H1 (cell line): ENCODE measurements at regions not wholly inside any gene's neighbourhood (a gene's known extent, or its start where the extent isn't known, plus 50 kb on each side); places are given as distances from the start of the nearest gene placed in this dataset.
A peak's percentile ranks its signal among the peaks of the same experiment; 100 is the strongest.

ENCODE experiments used
- CTCF ChIA-PET: fragments of 300-600 bp; sonication (Branson Sonifier 250); formaldehyde crosslinking; loops from one replicate; lab custom pipeline; 2021; ENCODE audit not compliant: partially characterized antibody; lab: Charles Lee
- POLR2A ChIA-PET: fragments of 300-600 bp; sonication (Branson Sonifier 250); formaldehyde crosslinking; loops from one replicate; lab custom pipeline; 2021; ENCODE audit warnings: inconsistent platforms; ENCODE audit not compliant: partially characterized antibody; lab: Charles Lee
- DNase-seq, 2 experiments: peaks; one replicate each; pipeline versions ENCODE4 v3.0.0 to v3.0.0-alpha.2; 2010 to 2022; ENCODE audit warnings: low spot score in 2 of 2, low read depth in 1 of 2, mixed read lengths in 1 of 2
- FAIRE-seq: peaks from 2 replicates; lab custom pipeline; 2011; peaks lifted over from hg19 to GRCh38; lab: Jason Lieb, UNC
- H2AFZ ChIP-seq: 2 replicates; pipeline ENCODE4 v1.8.1; 2012; ENCODE audit warnings: low read length, inconsistent platforms
- H2AK5ac ChIP-seq: 2 replicates; pipeline ENCODE4 v1.6.1; 2013; ENCODE audit warnings: low read depth, low read length
- H2BK120ac ChIP-seq: replicated peaks from 2 replicates; pipeline ENCODE3; 2013; ENCODE audit warnings: low read depth, low read length, inconsistent platforms
- H2BK12ac ChIP-seq: 2 replicates; pipeline ENCODE4 v1.6.1; 2013; ENCODE audit warnings: low read depth, low read length
- H2BK15ac ChIP-seq: 2 replicates; pipeline ENCODE4 v1.6.1; 2013; ENCODE audit warnings: low read length
- H2BK20ac ChIP-seq: 2 replicates; pipeline ENCODE4 v1.6.1; 2013; ENCODE audit warnings: low read length
- H2BK5ac ChIP-seq: 2 replicates; pipeline ENCODE4 v1.6.1; 2013; ENCODE audit warnings: low read depth, low read length
- H3K14ac ChIP-seq: 2 replicates; pipeline ENCODE4 v1.6.1; 2013; ENCODE audit warnings: inconsistent platforms; ENCODE audit not compliant: insufficient read length
- H3K18ac ChIP-seq: 2 replicates; pipeline ENCODE4 v1.6.1; 2013; ENCODE audit warnings: low read length; ENCODE audit errors: extremely low read depth
- H3K23ac ChIP-seq: 2 replicates; pipeline ENCODE4 v1.6.1; 2013; ENCODE audit warnings: inconsistent platforms; ENCODE audit not compliant: insufficient read length
- H3K23me2 ChIP-seq: 2 replicates; pipeline ENCODE4 v1.6.1; 2013; ENCODE audit warnings: low read depth, low read length
- H3K27ac ChIP-seq: 2 replicates; pipeline ENCODE4 v1.6.1; 2011; ENCODE audit warnings: low read depth, low read length, inconsistent platforms
- H3K27me3 ChIP-seq, 4 experiments: replicated peaks in 1 of 4; 1 replicate in 1 of 4; 2 replicates in 3 of 4; pipeline versions ENCODE4 v1.6.1 to v1.8.1; 2011 to 2013; ENCODE audit warnings: low read length in 3 of 4, mild to moderate bottlenecking in 3 of 4, inconsistent platforms in 2 of 4, mixed read lengths in 2 of 4, moderate library complexity in 1 of 4; ENCODE audit not compliant: control insufficient read depth in 3 of 4, insufficient read depth in 3 of 4; ENCODE audit errors: extremely low read depth in 1 of 4
- H3K36me3 ChIP-seq, 4 experiments: 2 replicates each; pipeline versions ENCODE4 v1.6.1 to v1.8.1; 2011 to 2013; ENCODE audit warnings: mild to moderate bottlenecking in 4 of 4, low read length in 3 of 4, moderate library complexity in 2 of 4, control low read depth in 1 of 4, inconsistent platforms in 1 of 4; ENCODE audit not compliant: insufficient read depth in 4 of 4, control insufficient read depth in 2 of 4
- H3K4ac ChIP-seq: replicated peaks from 2 replicates; pipeline ENCODE3; 2013; ENCODE audit warnings: low read length, low read depth, mixed read lengths, inconsistent platforms; ENCODE audit not compliant: insufficient read length
- H3K4me1 ChIP-seq, 4 experiments: replicated peaks in 1 of 4; 1 replicate in 1 of 4; 2 replicates in 3 of 4; pipeline versions ENCODE4 v1.6.1 to v1.8.1; 2011 to 2013; ENCODE audit warnings: low read length in 3 of 4, inconsistent platforms in 2 of 4, mixed read lengths in 1 of 4; ENCODE audit not compliant: insufficient read depth in 4 of 4, control insufficient read depth in 3 of 4
- H3K4me2 ChIP-seq, 2 experiments: 2 replicates each; pipeline versions ENCODE4 v1.6.1 to v1.8.1; 2011 to 2013; ENCODE audit warnings: low read depth in 2 of 2, low read length in 2 of 2, control low read depth in 1 of 2, inconsistent platforms in 1 of 2, mild to moderate bottlenecking in 1 of 2; ENCODE audit not compliant: insufficient read depth in 1 of 2
- H3K4me3 ChIP-seq, 4 experiments: fragments of 200-600, 300-600 bp in 1 of 4; sonication (generic), shearing (Covaris generic), sonication (Bioruptor Twin) in 1 of 4; 2 replicates each; pipeline versions ENCODE4 v1.5.1 to v1.8.1; 2011 to 2016; ENCODE audit warnings: low read length in 4 of 4, low read depth in 3 of 4, control low read depth in 2 of 4, inconsistent platforms in 2 of 4, mild to moderate bottlenecking in 2 of 4, mixed read lengths in 1 of 4, moderate library complexity in 1 of 4; ENCODE audit not compliant: insufficient read depth in 2 of 4; ENCODE audit errors: extremely low read depth in 1 of 4
- H3K56ac ChIP-seq: replicated peaks from 2 replicates; pipeline ENCODE3; 2013; ENCODE audit warnings: low read depth, mild to moderate bottlenecking, mixed read lengths, low read length, inconsistent platforms; ENCODE audit not compliant: insufficient read length
- H3K79me1 ChIP-seq: 2 replicates; pipeline ENCODE4 v1.6.1; 2013; ENCODE audit warnings: low read depth, low read length, control low read depth
- H3K79me2 ChIP-seq, 2 experiments: 2 replicates each; pipeline versions ENCODE4 v1.6.1 to v1.8.1; 2012 to 2013; ENCODE audit warnings: low read length in 2 of 2, mild to moderate bottlenecking in 2 of 2, inconsistent platforms in 1 of 2; ENCODE audit not compliant: insufficient read depth in 2 of 2, control insufficient read depth in 1 of 2
- H3K9ac ChIP-seq, 4 experiments: replicated peaks in 1 of 4; 1 replicate in 1 of 4; 2 replicates in 3 of 4; pipeline versions ENCODE4 v1.6.1 to v1.8.1; 2011 to 2013; ENCODE audit warnings: low read depth in 3 of 4, low read length in 3 of 4, control low read depth in 2 of 4, mild to moderate bottlenecking in 2 of 4, moderate library complexity in 2 of 4, inconsistent platforms in 1 of 4; ENCODE audit errors: extremely low read depth in 1 of 4
- H3K9me3 ChIP-seq, 2 experiments: 2 replicates each; pipeline versions ENCODE4 v1.6.1 to v1.8.1; 2012 to 2013; ENCODE audit warnings: mild to moderate bottlenecking in 2 of 2, moderate library complexity in 2 of 2, control low read depth in 1 of 2, inconsistent platforms in 1 of 2, low read depth in 1 of 2, low read length in 1 of 2, mixed read lengths in 1 of 2; ENCODE audit not compliant: insufficient read depth in 2 of 2
- H4K20me1 ChIP-seq, 2 experiments: replicated peaks in 1 of 2; 2 replicates each; pipeline versions ENCODE3 to v1.8.1; 2011 to 2013; ENCODE audit warnings: inconsistent platforms in 2 of 2, low read length in 2 of 2, mild to moderate bottlenecking in 1 of 2; ENCODE audit not compliant: insufficient read depth in 2 of 2, control insufficient read depth in 1 of 2
- H4K5ac ChIP-seq: 2 replicates; pipeline ENCODE4 v1.6.1; 2013; ENCODE audit warnings: low read length, low read depth, mixed read lengths, inconsistent platforms; ENCODE audit not compliant: insufficient read length
- H4K8ac ChIP-seq: 2 replicates; pipeline ENCODE4 v1.8.0; 2013; ENCODE audit warnings: mild to moderate bottlenecking, moderate library complexity, low read length, inconsistent platforms; ENCODE audit not compliant: insufficient read depth; ENCODE audit errors: extremely low read depth
- H4K91ac ChIP-seq: replicated peaks from 2 replicates; pipeline ENCODE3; 2013; ENCODE audit warnings: low read length, mixed read lengths, inconsistent platforms; ENCODE audit not compliant: insufficient read length
- E2F6 ChIP-seq: IDR thresholded peaks from 2 replicates; pipeline ENCODE4 v1.6.1; 2012; ENCODE audit warnings: inconsistent platforms
- HDAC2 ChIP-seq, 2 experiments: fragments of 300-600 bp in 1 of 2; sonication (generic) in 1 of 2; IDR thresholded peaks; 2 replicates each; pipeline ENCODE4 v1.6.1; 2011 to 2012; ENCODE audit warnings: low read depth in 2 of 2, low read length in 2 of 2, mild to moderate bottlenecking in 2 of 2, moderate library complexity in 2 of 2, borderline replicate concordance in 1 of 2, inconsistent platforms in 1 of 2
- MAFK ChIP-seq: IDR thresholded peaks from 2 replicates; pipeline ENCODE4 v1.6.1; 2012; ENCODE audit warnings: low read depth, mild to moderate bottlenecking, improper control_type of control experiment, low read length
- RFX5 ChIP-seq: IDR thresholded peaks from 2 replicates; pipeline ENCODE4 v1.6.1; 2011; ENCODE audit warnings: low read depth, low read length, improper control_type of control experiment, borderline replicate concordance
- USF2 ChIP-seq: IDR thresholded peaks from 2 replicates; pipeline ENCODE4 v1.6.1; 2011; ENCODE audit warnings: low read length, improper control_type of control experiment
- YY1 ChIP-seq: IDR thresholded peaks from 2 replicates; pipeline ENCODE4 v1.6.1; 2011; ENCODE audit warnings: low read depth, mild to moderate bottlenecking, low read length
- WGBS, 2 experiments: shearing (Covaris generic) in 1 of 2; methylation state at CpG; one replicate each; pipeline versions ENCODE4 v1.1.6 to v1.1.7; 2013 to 2015; ENCODE audit warnings: low lambda C conversion rate in 2 of 2, mixed read lengths in 2 of 2, inconsistent platforms in 1 of 2, low coverage in 1 of 2, missing lambda C conversion rate in 1 of 2; ENCODE audit not compliant: insufficient replicate concordance in 2 of 2, insufficient coverage in 1 of 2, insufficient read length in 1 of 2; ENCODE audit errors: extremely low coverage in 1 of 2, missing lambda C conversion rate in 1 of 2; 5-methylcytosine and 5-hydroxymethylcytosine counted together

GRCh38 chr10:128612631-128613030 is 486.4 kb upstream of the MKI67 start:
- no peak overlapping the region for H2BK5ac ChIP-seq
- CTCF ChIA-PET = no interaction called here
- H2BK12ac ChIP-seq = no peak overlapping the region
- TF ChIP-seq MAFK = no peak
- no peak for TF ChIP-seq YY1
- no peak for TF ChIP-seq RFX5
- TF ChIP-seq USF2 = no peak
- no peak for TF ChIP-seq E2F6
- TF ChIP-seq HDAC2 (IDR thresholded peaks at IDR 0.05; ENCODE audit: borderline replicate concordance in 1 of 2, low read depth in 2 of 2, low read length in 2 of 2) = no peak
- TF ChIP-seq, all 59 proteins: peak for 0
- H2BK120ac ChIP-seq = no peak overlapping the region
- H2AFZ ChIP-seq = no peak overlapping the region
- 92% methylated on average over 9 of the region's 9 CpGs; no CpG with 5 or more reads in 1 of the 2 experiments for WGBS, 2 experiments
- DNase-seq (no peak), FAIRE-seq (no peak)
- H2AK5ac ChIP-seq = no peak overlapping the region
- no peaks in the 10 kb centered on the region for H3K27me3 ChIP-seq
- H2BK15ac ChIP-seq = no peak overlapping the region
- H3K79me1 ChIP-seq = no peaks in the 10 kb centered on the region
- H4K20me1 ChIP-seq = no peaks in the 10 kb centered on the region
- H4K5ac ChIP-seq = no peak overlapping the region
- H3K9ac ChIP-seq = no peak overlapping the region
- H3K4me2 ChIP-seq = no peak overlapping the region
- H3K23ac ChIP-seq = no peak overlapping the region
- no peaks in the 10 kb centered on the region for H3K9me3 ChIP-seq
- no peak overlapping the region for H3K4me3 ChIP-seq
- no peak overlapping the region for H3K4ac ChIP-seq
- no peak overlapping the region for H3K56ac ChIP-seq
- no peak overlapping the region for H3K27ac ChIP-seq
- H3K79me2 ChIP-seq = no peaks in the 10 kb centered on the region
- H3K14ac ChIP-seq = no peak overlapping the region
- H2BK20ac ChIP-seq = no peak overlapping the region
- no peaks in the 10 kb centered on the region for H3K36me3 ChIP-seq
- H3K4me1 ChIP-seq = no peaks in the 10 kb centered on the region
- no peak overlapping the region; the same call in 1 of the 2 replicates for H3K18ac ChIP-seq
- POLR2A ChIA-PET = no interaction called here
- no peaks in the 10 kb centered on the region for H3K23me2 ChIP-seq
- no peak overlapping the region for H4K91ac ChIP-seq
- H4K8ac ChIP-seq = peak overlapping the region; percentile 36; the same call in 1 of the 2 replicates
